H1 (cell line): ENCODE measurements at regions not wholly inside any gene's neighbourhood (a gene's known extent, or its start where the extent isn't known, plus 50 kb on each side); places are given as distances from the start of the nearest gene placed in this dataset.

ENCODE experiments used
- CTCF ChIA-PET: fragments of 300-600 bp; sonication (Branson Sonifier 250); formaldehyde crosslinking; loops from one replicate; lab custom pipeline; 2021; ENCODE audit not compliant: partially characterized antibody; lab: Charles Lee
- POLR2A ChIA-PET: fragments of 300-600 bp; sonication (Branson Sonifier 250); formaldehyde crosslinking; loops from one replicate; lab custom pipeline; 2021; ENCODE audit warnings: inconsistent platforms; ENCODE audit not compliant: partially characterized antibody; lab: Charles Lee
- DNase-seq, 2 experiments: peaks; one replicate each; pipeline versions ENCODE4 v3.0.0 to v3.0.0-alpha.2; 2010 to 2022; ENCODE audit warnings: low spot score in 2 of 2, low read depth in 1 of 2, mixed read lengths in 1 of 2
- FAIRE-seq: peaks from 2 replicates; lab custom pipeline; 2011; peaks lifted over from hg19 to GRCh38; lab: Jason Lieb, UNC
- H2AFZ ChIP-seq: 2 replicates; pipeline ENCODE4 v1.8.1; 2012; ENCODE audit warnings: low read length, inconsistent platforms
- H2AK5ac ChIP-seq: 2 replicates; pipeline ENCODE4 v1.6.1; 2013; ENCODE audit warnings: low read depth, low read length
- H2BK120ac ChIP-seq: replicated peaks from 2 replicates; pipeline ENCODE3; 2013; ENCODE audit warnings: low read depth, low read length, inconsistent platforms
- H2BK12ac ChIP-seq: 2 replicates; pipeline ENCODE4 v1.6.1; 2013; ENCODE audit warnings: low read depth, low read length
- H2BK15ac ChIP-seq: 2 replicates; pipeline ENCODE4 v1.6.1; 2013; ENCODE audit warnings: low read length
- H2BK20ac ChIP-seq: 2 replicates; pipeline ENCODE4 v1.6.1; 2013; ENCODE audit warnings: low read length
- H2BK5ac ChIP-seq: 2 replicates; pipeline ENCODE4 v1.6.1; 2013; ENCODE audit warnings: low read depth, low read length
- H3K14ac ChIP-seq: 2 replicates; pipeline ENCODE4 v1.6.1; 2013; ENCODE audit warnings: inconsistent platforms; ENCODE audit not compliant: insufficient read length
- H3K18ac ChIP-seq: 2 replicates; pipeline ENCODE4 v1.6.1; 2013; ENCODE audit warnings: low read length; ENCODE audit errors: extremely low read depth
- H3K23ac ChIP-seq: 2 replicates; pipeline ENCODE4 v1.6.1; 2013; ENCODE audit warnings: inconsistent platforms; ENCODE audit not compliant: insufficient read length
- H3K23me2 ChIP-seq: 2 replicates; pipeline ENCODE4 v1.6.1; 2013; ENCODE audit warnings: low read depth, low read length
- H3K27ac ChIP-seq: 2 replicates; pipeline ENCODE4 v1.6.1; 2011; ENCODE audit warnings: low read depth, low read length, inconsistent platforms
- H3K27me3 ChIP-seq, 4 experiments: replicated peaks in 1 of 4; 1 replicate in 1 of 4; 2 replicates in 3 of 4; pipeline versions ENCODE4 v1.6.1 to v1.8.1; 2011 to 2013; ENCODE audit warnings: low read length in 3 of 4, mild to moderate bottlenecking in 3 of 4, inconsistent platforms in 2 of 4, mixed read lengths in 2 of 4, moderate library complexity in 1 of 4; ENCODE audit not compliant: control insufficient read depth in 3 of 4, insufficient read depth in 3 of 4; ENCODE audit errors: extremely low read depth in 1 of 4
- H3K36me3 ChIP-seq, 4 experiments: 2 replicates each; pipeline versions ENCODE4 v1.6.1 to v1.8.1; 2011 to 2013; ENCODE audit warnings: mild to moderate bottlenecking in 4 of 4, low read length in 3 of 4, moderate library complexity in 2 of 4, control low read depth in 1 of 4, inconsistent platforms in 1 of 4; ENCODE audit not compliant: insufficient read depth in 4 of 4, control insufficient read depth in 2 of 4
- H3K4ac ChIP-seq: replicated peaks from 2 replicates; pipeline ENCODE3; 2013; ENCODE audit warnings: low read length, low read depth, mixed read lengths, inconsistent platforms; ENCODE audit not compliant: insufficient read length
- H3K4me1 ChIP-seq, 4 experiments: replicated peaks in 1 of 4; 1 replicate in 1 of 4; 2 replicates in 3 of 4; pipeline versions ENCODE4 v1.6.1 to v1.8.1; 2011 to 2013; ENCODE audit warnings: low read length in 3 of 4, inconsistent platforms in 2 of 4, mixed read lengths in 1 of 4; ENCODE audit not compliant: insufficient read depth in 4 of 4, control insufficient read depth in 3 of 4
- H3K4me2 ChIP-seq, 2 experiments: 2 replicates each; pipeline versions ENCODE4 v1.6.1 to v1.8.1; 2011 to 2013; ENCODE audit warnings: low read depth in 2 of 2, low read length in 2 of 2, control low read depth in 1 of 2, inconsistent platforms in 1 of 2, mild to moderate bottlenecking in 1 of 2; ENCODE audit not compliant: insufficient read depth in 1 of 2
- H3K4me3 ChIP-seq, 4 experiments: fragments of 200-600, 300-600 bp in 1 of 4; sonication (generic), shearing (Covaris generic), sonication (Bioruptor Twin) in 1 of 4; 2 replicates each; pipeline versions ENCODE4 v1.5.1 to v1.8.1; 2011 to 2016; ENCODE audit warnings: low read length in 4 of 4, low read depth in 3 of 4, control low read depth in 2 of 4, inconsistent platforms in 2 of 4, mild to moderate bottlenecking in 2 of 4, mixed read lengths in 1 of 4, moderate library complexity in 1 of 4; ENCODE audit not compliant: insufficient read depth in 2 of 4; ENCODE audit errors: extremely low read depth in 1 of 4
- H3K56ac ChIP-seq: replicated peaks from 2 replicates; pipeline ENCODE3; 2013; ENCODE audit warnings: low read depth, mild to moderate bottlenecking, mixed read lengths, low read length, inconsistent platforms; ENCODE audit not compliant: insufficient read length
- H3K79me1 ChIP-seq: 2 replicates; pipeline ENCODE4 v1.6.1; 2013; ENCODE audit warnings: low read depth, low read length, control low read depth
- H3K79me2 ChIP-seq, 2 experiments: 2 replicates each; pipeline versions ENCODE4 v1.6.1 to v1.8.1; 2012 to 2013; ENCODE audit warnings: low read length in 2 of 2, mild to moderate bottlenecking in 2 of 2, inconsistent platforms in 1 of 2; ENCODE audit not compliant: insufficient read depth in 2 of 2, control insufficient read depth in 1 of 2
- H3K9ac ChIP-seq, 4 experiments: replicated peaks in 1 of 4; 1 replicate in 1 of 4; 2 replicates in 3 of 4; pipeline versions ENCODE4 v1.6.1 to v1.8.1; 2011 to 2013; ENCODE audit warnings: low read depth in 3 of 4, low read length in 3 of 4, control low read depth in 2 of 4, mild to moderate bottlenecking in 2 of 4, moderate library complexity in 2 of 4, inconsistent platforms in 1 of 4; ENCODE audit errors: extremely low read depth in 1 of 4
- H3K9me3 ChIP-seq, 2 experiments: 2 replicates each; pipeline versions ENCODE4 v1.6.1 to v1.8.1; 2012 to 2013; ENCODE audit warnings: mild to moderate bottlenecking in 2 of 2, moderate library complexity in 2 of 2, control low read depth in 1 of 2, inconsistent platforms in 1 of 2, low read depth in 1 of 2, low read length in 1 of 2, mixed read lengths in 1 of 2; ENCODE audit not compliant: insufficient read depth in 2 of 2
- H4K20me1 ChIP-seq, 2 experiments: replicated peaks in 1 of 2; 2 replicates each; pipeline versions ENCODE3 to v1.8.1; 2011 to 2013; ENCODE audit warnings: inconsistent platforms in 2 of 2, low read length in 2 of 2, mild to moderate bottlenecking in 1 of 2; ENCODE audit not compliant: insufficient read depth in 2 of 2, control insufficient read depth in 1 of 2
- H4K5ac ChIP-seq: 2 replicates; pipeline ENCODE4 v1.6.1; 2013; ENCODE audit warnings: low read length, low read depth, mixed read lengths, inconsistent platforms; ENCODE audit not compliant: insufficient read length
- H4K8ac ChIP-seq: 2 replicates; pipeline ENCODE4 v1.8.0; 2013; ENCODE audit warnings: mild to moderate bottlenecking, moderate library complexity, low read length, inconsistent platforms; ENCODE audit not compliant: insufficient read depth; ENCODE audit errors: extremely low read depth
- H4K91ac ChIP-seq: replicated peaks from 2 replicates; pipeline ENCODE3; 2013; ENCODE audit warnings: low read length, mixed read lengths, inconsistent platforms; ENCODE audit not compliant: insufficient read length
- CTBP2 ChIP-seq: IDR thresholded peaks from 2 replicates; pipeline ENCODE4 v1.7.0; 2011; ENCODE audit warnings: borderline replicate concordance, mild to moderate bottlenecking, moderate library complexity, mixed read lengths, low read length; ENCODE audit not compliant: insufficient read depth, insufficient read length
- EZH2 ChIP-seq: fragments of 200-600 bp; sonication (generic); IDR thresholded peaks from 2 replicates; pipeline ENCODE4 v1.7.1; 2012; ENCODE audit warnings: low read depth, mild to moderate bottlenecking, moderate library complexity, low read length, inconsistent platforms; ENCODE audit not compliant: severe bottlenecking
- GTF2F1 ChIP-seq: IDR thresholded peaks from 2 replicates; pipeline ENCODE4 v1.6.1; 2012; ENCODE audit warnings: low read depth, low read length, improper control_type of control experiment, borderline replicate concordance
- HDAC2 ChIP-seq, 2 experiments: fragments of 300-600 bp in 1 of 2; sonication (generic) in 1 of 2; IDR thresholded peaks; 2 replicates each; pipeline ENCODE4 v1.6.1; 2011 to 2012; ENCODE audit warnings: low read depth in 2 of 2, low read length in 2 of 2, mild to moderate bottlenecking in 2 of 2, moderate library complexity in 2 of 2, borderline replicate concordance in 1 of 2, inconsistent platforms in 1 of 2
- KDM4A ChIP-seq: IDR thresholded peaks from one replicate; pipeline ENCODE4 v1.7.1; 2012; ENCODE audit warnings: low read depth, mild to moderate bottlenecking, moderate library complexity, low read length, inconsistent platforms; ENCODE audit not compliant: severe bottlenecking
- MAFK ChIP-seq: IDR thresholded peaks from 2 replicates; pipeline ENCODE4 v1.6.1; 2012; ENCODE audit warnings: low read depth, mild to moderate bottlenecking, improper control_type of control experiment, low read length
- NANOG ChIP-seq: IDR thresholded peaks from 2 replicates; pipeline ENCODE4 v1.6.1; 2011; ENCODE audit warnings: low read length, low read depth, mild to moderate bottlenecking, inconsistent platforms; ENCODE audit not compliant: insufficient read depth, poor library complexity, severe bottlenecking
- NRF1 ChIP-seq: IDR thresholded peaks from 2 replicates; pipeline ENCODE4 v1.6.1; 2011; ENCODE audit warnings: mild to moderate bottlenecking, low read depth, low read length, improper control_type of control experiment
- PHF8 ChIP-seq: fragments of 200-600 bp; sonication (generic); conservative IDR thresholded peaks from 2 replicates; pipeline ENCODE4 v1.7.1; 2012; ENCODE audit warnings: low read depth, mild to moderate bottlenecking, inconsistent platforms, low read length, moderate library complexity
- POLR2AphosphoS5 ChIP-seq: IDR thresholded peaks from 2 replicates; pipeline ENCODE4 v1.6.1; 2011; ENCODE audit warnings: low read depth, low read length
- RBBP5 ChIP-seq: IDR thresholded peaks from 2 replicates; pipeline ENCODE4 v1.7.1; 2012; ENCODE audit warnings: low read depth, mild to moderate bottlenecking, inconsistent platforms, low read length, moderate library complexity, borderline replicate concordance
- WGBS, 2 experiments: shearing (Covaris generic) in 1 of 2; methylation state at CpG; one replicate each; pipeline versions ENCODE4 v1.1.6 to v1.1.7; 2013 to 2015; ENCODE audit warnings: low lambda C conversion rate in 2 of 2, mixed read lengths in 2 of 2, inconsistent platforms in 1 of 2, low coverage in 1 of 2, missing lambda C conversion rate in 1 of 2; ENCODE audit not compliant: insufficient replicate concordance in 2 of 2, insufficient coverage in 1 of 2, insufficient read length in 1 of 2; ENCODE audit errors: extremely low coverage in 1 of 2, missing lambda C conversion rate in 1 of 2; 5-methylcytosine and 5-hydroxymethylcytosine counted together

DNA sequence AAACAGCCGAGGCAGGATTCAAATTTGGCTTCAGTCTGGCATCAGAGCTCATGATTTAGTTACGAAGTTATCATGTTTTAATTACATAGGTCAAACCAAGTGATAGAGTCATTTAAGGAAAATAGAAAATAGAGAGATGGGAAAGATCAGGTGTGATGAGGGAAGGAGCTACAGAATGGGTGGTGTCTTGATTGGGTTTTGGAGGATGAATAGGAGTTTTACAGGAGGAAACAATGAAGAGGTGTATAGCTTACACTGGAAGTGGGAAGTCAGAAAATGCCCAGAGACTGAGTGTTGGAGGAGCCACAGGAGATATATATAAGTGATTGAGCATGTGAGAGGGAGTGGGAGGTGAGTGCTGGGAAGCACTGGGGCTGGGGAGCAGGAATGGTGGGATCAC lies 264.2 kb upstream of the TNP1 start:
- Histone ChIP-seq H4K20me1 (no peaks in the 10 kb centered on the region), H2BK20ac (no peak overlapping the region), H3K56ac (no peak overlapping the region), H3K4me1 (no peaks in the 10 kb centered on the region), H2BK5ac (no peak overlapping the region), H3K36me3 (no peaks in the 10 kb centered on the region; a peak in 1 of 8 replicates), H3K18ac (no peak overlapping the region), H4K91ac (no peak overlapping the region), H3K14ac (no peak overlapping the region), H3K4me2 (no peak overlapping the region), H2AK5ac (no peak overlapping the region), H3K79me1 (no peaks in the 10 kb centered on the region), H3K4ac (no peak overlapping the region), H2BK15ac (no peak overlapping the region), H4K5ac (no peak overlapping the region), H3K23ac (no peak overlapping the region), H2AFZ (no peak overlapping the region), H3K27me3 (no peaks in the 10 kb centered on the region), H3K4me3 (no peak overlapping the region), H3K9me3 (no peaks in the 10 kb centered on the region), H3K79me2 (no peaks in the 10 kb centered on the region), H4K8ac (no peak overlapping the region), H2BK12ac (no peak overlapping the region), H3K27ac (no peak overlapping the region), H3K23me2 (no peaks in the 10 kb centered on the region; the same call in 1 of the 2 replicates), H2BK120ac (no peak overlapping the region), H3K9ac (no peak overlapping the region)
- FAIRE-seq (no peak), DNase-seq (no peak)
- POLR2A ChIA-PET = no interaction called here
- WGBS, 2 experiments = 92% methylated on average over 2 of the region's 2 CpGs; no CpG with 5 or more reads in 1 of the 2 experiments
- CTCF ChIA-PET = interaction anchor here (0.6 to 1.6 kb wide), 9 partner anchors 10 to 614 kb away, joined by 3 to 6 read pairs (median 3); no protein-coding TSS in a partner anchor
- no peak for TF ChIP-seq KDM4A
- TF ChIP-seq PHF8 = no peak
- no peak for TF ChIP-seq MAFK
- no peak for TF ChIP-seq POLR2AphosphoS5
- no peak for TF ChIP-seq RBBP5
- no peak for TF ChIP-seq GTF2F1
- no peak for TF ChIP-seq CTBP2
- no peak for TF ChIP-seq NRF1
- TF ChIP-seq HDAC2 (IDR thresholded peaks at IDR 0.05; ENCODE audit: borderline replicate concordance in 1 of 2, low read depth in 2 of 2, low read length in 2 of 2) = no peak
- TF ChIP-seq EZH2 = no peak
- TF ChIP-seq NANOG = no peak
